GM19035 (cell line): ENCODE measurements at regions not wholly inside any gene's neighbourhood (a gene's known extent, or its start where the extent isn't known, plus 50 kb on each side); places are given as distances from the start of the nearest gene placed in this dataset.

ENCODE experiments used
- ATAC-seq: cut with Tn5 transposase; IDR thresholded peaks from one replicate; pipeline ENCODE4 v1.9.1; 2021; ENCODE audit not compliant: unreplicated experiment

- no peak for ATAC-seq
These were observed 412.6 kb downstream of the DMRT2 start for GRCh38 chr9:1462626-1463308.

DNA sequence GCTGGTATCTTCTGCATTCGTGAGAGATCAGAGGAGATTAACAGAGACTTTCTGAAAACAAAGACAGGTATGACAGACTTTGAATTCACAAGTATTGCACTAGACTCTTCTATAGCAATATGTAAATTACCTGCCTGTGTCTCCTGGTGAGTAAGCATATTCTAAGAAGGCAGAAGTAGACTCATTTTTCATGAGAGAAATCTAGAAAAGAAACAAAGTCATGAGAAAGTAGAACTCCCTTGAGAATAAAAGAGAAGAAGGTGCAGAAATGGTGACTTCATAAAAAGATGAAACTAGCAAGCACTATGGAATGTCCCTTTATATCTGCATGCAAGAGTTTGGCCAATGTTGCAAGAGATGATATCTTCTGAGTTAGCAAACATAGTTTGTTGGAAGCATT, 419.8 kb downstream of the DMRT2 start:
- ATAC-seq: peak; percentile 93

GRCh38 chr9:1473956-1474634, 423.9 kb downstream of the DMRT2 start:
- no peak for ATAC-seq

- no peak for ATAC-seq
These were observed 424.5 kb downstream of the DMRT2 start for GRCh38 chr9:1474671-1475070.

GRCh38 chr9:1490341-1491232, 440.4 kb downstream of the DMRT2 start:
- peak; percentile 90 for ATAC-seq

DNA sequence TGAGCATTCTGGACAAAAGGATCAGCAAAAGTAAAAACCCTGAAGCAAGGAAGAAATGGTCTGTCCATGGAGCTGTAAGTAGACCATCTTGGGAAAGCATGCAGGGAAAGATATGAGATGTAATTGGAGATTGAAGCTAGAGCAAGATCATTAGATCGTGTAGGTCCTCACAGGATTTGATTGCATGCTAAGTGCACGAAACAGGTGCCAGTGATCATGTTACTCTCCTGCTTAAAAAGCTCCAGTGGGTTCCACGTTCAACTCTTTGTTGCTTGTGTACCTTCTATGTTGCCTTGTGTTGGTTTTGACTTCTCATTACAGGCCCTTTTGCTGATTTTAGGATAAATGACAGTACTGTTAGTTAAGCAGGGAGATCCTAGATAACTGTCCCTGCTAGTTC, 442.0 kb downstream of the DMRT2 start:
- ATAC-seq: no peak

DNA sequence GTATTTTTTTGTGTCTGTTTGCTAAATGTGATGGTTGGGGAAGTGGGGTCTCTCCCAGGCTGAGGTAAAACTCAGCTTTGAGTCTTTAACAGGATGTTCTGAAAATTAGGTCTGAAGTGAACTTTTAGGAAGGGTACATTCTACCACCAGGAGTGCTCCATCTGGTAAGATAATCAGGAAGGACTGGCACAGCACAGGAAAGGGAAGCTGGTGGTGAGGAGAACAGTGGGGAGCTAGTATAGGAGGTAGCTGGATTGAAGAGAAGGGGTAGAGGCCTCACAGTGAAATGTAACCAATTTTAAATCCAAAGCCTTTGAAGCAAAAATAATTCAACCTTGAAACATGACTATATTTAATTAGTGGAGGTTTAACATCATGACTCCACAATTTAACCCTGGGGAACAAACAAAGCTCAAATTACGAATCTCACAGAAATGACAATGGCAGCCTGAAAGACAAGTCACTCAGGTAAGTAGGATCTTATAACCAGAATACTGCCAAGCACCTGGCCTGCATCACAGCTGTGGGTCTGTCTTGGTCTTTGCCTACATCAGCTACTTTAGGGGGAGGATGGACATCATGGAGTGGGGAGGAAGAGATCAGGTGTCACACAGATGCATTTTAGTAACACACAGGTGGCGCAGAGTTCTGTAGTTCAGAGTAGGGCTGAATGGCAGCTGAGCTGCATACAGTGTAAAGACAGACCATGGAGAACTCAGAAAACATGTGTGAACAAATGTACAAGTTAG, 445.3 kb downstream of the DMRT2 start:
- ATAC-seq: no peak

- no peak for ATAC-seq
These were observed 455.3 kb downstream of the DMRT2 start for GRCh38 chr9:1505489-1505888.

- ATAC-seq: no peak
These were observed 460.6 kb downstream of the DMRT2 start for GRCh38 chr9:1510712-1511111.

- ATAC-seq: no peak
These were observed 462.9 kb downstream of the DMRT2 start for GRCh38 chr9:1513105-1513504.

DNA sequence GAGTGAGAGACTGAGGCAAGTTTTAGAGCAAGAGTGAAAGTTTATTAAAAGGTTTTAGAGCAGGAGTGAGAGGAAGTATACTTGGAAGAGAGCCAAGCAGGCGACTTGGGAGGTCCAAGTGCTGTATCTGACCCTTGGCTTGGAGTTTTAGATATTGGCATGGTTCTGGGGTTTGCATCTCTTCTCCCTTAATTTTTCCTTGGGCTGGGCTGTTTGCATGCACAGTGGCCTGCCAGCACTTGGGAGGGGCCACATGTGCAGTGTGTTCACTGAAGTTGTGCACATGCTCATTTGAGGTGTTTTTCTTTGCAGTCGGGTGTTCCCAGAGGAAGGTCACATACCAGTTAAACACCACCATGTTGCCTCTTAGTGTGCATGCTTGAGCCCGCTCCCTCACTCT, 464.1 kb downstream of the DMRT2 start:
- ATAC-seq: no peak

- no peak for ATAC-seq
These were observed 464.7 kb downstream of the DMRT2 start for GRCh38 chr9:1514776-1515363.

DNA sequence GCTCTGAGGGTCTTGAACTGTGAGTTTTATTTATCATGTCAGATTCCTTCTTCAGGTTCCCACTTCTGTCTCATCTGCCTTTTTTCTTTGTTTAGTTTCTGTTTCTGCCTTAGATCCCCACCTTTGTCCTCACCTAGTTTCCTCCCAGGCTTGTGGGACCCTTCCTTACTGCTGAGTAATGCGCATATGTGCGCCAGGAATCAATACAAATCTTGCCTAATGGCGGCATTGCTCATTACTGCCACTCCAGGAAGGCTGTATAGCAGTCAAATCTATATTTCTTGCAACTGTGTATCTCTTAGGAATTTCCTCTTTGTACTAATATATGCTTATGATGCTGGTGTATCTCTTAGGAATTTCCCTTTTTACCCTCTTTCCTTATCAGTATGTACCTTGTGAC, 465.4 kb downstream of the DMRT2 start:
- no peak for ATAC-seq

DNA sequence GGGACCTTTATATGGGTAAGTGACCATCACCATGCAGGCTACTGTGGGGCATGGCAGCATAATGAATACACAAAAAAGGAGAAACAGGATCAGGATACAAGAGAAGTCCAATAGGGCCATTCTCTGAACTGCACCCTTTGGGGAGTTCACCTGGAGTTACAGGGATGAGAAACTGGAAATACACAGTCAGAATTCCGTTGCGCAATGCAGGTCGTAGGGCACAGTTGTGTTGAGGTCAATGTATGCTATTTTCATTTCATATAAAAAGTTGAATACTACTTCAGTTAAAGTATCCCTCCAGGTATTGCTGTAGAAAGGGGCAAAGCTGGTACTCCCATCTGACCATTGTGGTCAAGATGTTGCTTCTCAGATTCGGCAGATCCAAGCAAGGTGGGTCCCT, 471.4 kb downstream of the DMRT2 start:
- no peak for ATAC-seq

GRCh38 chr9:1522219-1522767, 472.1 kb downstream of the DMRT2 start:
- ATAC-seq: peak; percentile 74

- no peak for ATAC-seq
These were observed 478.3 kb downstream of the DMRT2 start for GRCh38 chr9:1528456-1528855.

DNA sequence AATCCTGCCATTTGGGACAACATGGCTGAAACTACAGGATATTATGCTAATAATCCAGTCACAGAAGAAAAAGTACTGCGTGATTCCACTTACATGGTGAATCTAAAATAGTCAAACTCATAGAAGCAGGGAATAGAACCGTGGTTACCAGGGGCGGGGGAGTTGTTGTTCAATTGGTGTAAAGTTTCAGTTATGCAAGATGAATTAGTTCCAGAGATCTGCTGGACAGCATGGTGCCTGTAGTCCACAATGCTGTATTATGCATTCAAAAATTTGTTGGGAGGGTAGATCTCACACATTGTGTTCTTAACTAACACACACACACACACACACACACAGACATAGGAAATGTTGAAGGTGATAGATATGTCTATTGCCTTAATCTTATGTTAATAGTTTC, 480.5 kb downstream of the DMRT2 start:
- ATAC-seq: no peak

DNA sequence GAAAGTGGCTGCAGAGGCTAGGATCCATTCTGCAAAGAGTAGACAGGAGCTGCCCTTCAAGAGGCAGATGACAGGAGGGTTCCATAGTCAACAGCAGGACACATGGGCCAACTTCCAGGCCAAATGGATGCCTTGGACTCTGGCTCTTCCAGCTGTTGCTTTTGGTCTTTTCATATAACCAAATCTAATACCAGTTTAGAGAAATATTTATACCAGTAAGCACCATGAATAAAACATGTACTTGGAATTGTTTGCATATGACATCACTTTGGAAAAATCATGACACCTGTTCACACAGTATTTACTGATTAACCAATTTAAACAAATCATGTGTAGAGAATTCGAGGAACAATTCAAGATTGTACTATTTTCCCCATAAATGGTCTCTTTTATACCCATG, 481.3 kb downstream of the DMRT2 start:
- no peak for ATAC-seq

- no peak for ATAC-seq
These were observed 482.0 kb downstream of the DMRT2 start for GRCh38 chr9:1532171-1532570.

GRCh38 chr9:1535051-1535450, 480.1 kb upstream of the SMARCA2 start:
- ATAC-seq: no peak
